ENCODE measurements at regions not wholly inside any gene's neighbourhood (a gene's known extent, or its start where the extent isn't known, plus 50 kb on each side); places are given as distances from the start of the nearest gene placed in this dataset.

DNA sequence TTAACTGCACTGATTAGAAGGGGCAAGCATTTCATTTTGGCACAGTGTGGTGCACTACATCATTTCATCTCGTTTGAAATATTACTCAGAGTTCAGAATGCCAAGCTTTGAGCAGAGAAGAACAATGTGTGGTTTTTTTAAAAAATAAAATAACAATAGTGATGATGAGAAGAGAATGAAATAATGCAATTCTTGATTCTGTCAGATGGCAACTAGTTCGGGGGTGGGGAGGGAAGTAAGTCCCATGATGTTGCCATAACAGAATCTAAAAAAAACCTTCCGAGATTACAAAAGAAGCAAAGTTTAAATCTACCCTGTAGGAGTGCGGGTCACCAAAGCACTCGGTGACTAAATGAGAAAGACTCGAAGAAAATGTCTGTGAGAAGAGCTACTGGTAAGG, 490.4 kb downstream of the NR4A2 start:
- DNase-seq (ENCODE audit: extremely low read depth in 1 of 4, low spot score in 3 of 4) (no peak), ATAC-seq (no peak), FAIRE-seq (no peak)
- H3K27me3 ChIP-seq (ENCODE audit: control insufficient read depth in 2 of 2, insufficient read depth in 2 of 2, low read length in 2 of 2): no peaks in the 10 kb centered on the region
- POLR2A ChIA-PET: no interaction called here
- no TSS peak for BruUV-seq (replicated peaks)
- no peak overlapping the region for H3K4me3 ChIP-seq
- H3K4me2 ChIP-seq (ENCODE audit: insufficient read depth, low read length): no peak overlapping the region
- intact Hi-C loops (cut with micrococcal nuclease): no loop called here
- TF ChIP-seq RBM15 (IDR thresholded peaks at IDR 0.05; ENCODE audit: insufficient read depth, low read length): no peak
- no peak for TF ChIP-seq NR1H2 (CRISPR knock-in tag; IDR thresholded peaks at IDR 0.05)
- no peak for TF ChIP-seq ESRRB (CRISPR knock-in tag; IDR thresholded peaks at IDR 0.05; ENCODE audit: borderline replicate concordance)
- TF ChIP-seq LEF1 (IDR thresholded peaks at IDR 0.05): no peak
- no peak for TF ChIP-seq CEBPB (tag; IDR thresholded peaks at IDR 0.05)
- TF ChIP-seq, protein P1, sequence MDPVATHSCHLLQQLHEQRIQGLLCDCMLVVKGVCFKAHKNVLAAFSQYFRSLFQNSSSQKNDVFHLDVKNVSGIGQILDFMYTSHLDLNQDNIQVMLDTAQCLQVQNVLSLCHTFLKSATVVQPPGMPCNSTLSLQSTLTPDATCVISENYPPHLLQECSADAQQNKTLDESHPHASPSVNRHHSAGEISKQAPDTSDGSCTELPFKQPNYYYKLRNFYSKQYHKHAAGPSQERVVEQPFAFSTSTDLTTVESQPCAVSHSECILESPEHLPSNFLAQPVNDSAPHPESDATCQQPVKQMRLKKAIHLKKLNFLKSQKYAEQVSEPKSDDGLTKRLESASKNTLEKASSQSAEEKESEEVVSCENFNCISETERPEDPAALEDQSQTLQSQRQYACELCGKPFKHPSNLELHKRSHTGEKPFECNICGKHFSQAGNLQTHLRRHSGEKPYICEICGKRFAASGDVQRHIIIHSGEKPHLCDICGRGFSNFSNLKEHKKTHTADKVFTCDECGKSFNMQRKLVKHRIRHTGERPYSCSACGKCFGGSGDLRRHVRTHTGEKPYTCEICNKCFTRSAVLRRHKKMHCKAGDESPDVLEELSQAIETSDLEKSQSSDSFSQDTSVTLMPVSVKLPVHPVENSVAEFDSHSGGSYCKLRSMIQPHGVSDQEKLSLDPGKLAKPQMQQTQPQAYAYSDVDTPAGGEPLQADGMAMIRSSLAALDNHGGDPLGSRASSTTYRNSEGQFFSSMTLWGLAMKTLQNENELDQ (CRISPR knock-in tag; IDR thresholded peaks at IDR 0.05; ENCODE audit: borderline replicate concordance): no peak
- TF ChIP-seq, protein P2, sequence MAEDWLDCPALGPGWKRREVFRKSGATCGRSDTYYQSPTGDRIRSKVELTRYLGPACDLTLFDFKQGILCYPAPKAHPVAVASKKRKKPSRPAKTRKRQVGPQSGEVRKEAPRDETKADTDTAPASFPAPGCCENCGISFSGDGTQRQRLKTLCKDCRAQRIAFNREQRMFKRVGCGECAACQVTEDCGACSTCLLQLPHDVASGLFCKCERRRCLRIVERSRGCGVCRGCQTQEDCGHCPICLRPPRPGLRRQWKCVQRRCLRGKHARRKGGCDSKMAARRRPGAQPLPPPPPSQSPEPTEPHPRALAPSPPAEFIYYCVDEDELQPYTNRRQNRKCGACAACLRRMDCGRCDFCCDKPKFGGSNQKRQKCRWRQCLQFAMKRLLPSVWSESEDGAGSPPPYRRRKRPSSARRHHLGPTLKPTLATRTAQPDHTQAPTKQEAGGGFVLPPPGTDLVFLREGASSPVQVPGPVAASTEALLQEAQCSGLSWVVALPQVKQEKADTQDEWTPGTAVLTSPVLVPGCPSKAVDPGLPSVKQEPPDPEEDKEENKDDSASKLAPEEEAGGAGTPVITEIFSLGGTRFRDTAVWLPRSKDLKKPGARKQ (CRISPR knock-in tag; IDR thresholded peaks at IDR 0.05): no peak
- no peak for TF ChIP-seq CHD2 (IDR thresholded peaks at IDR 0.05; ENCODE audit: low read depth, low read length)
- no peak for TF ChIP-seq ATF7 (IDR thresholded peaks at IDR 0.05)
- no peak overlapping the region for H3K9ac ChIP-seq (ENCODE audit: insufficient read depth in 1 of 2, low read depth in 2 of 2, low read length in 2 of 2)
- no peak overlapping the region for H3K27ac ChIP-seq (ENCODE audit: extremely low read depth, low read depth, low read length)
- no peaks in the 10 kb centered on the region for H3K9me3 ChIP-seq (replicated peaks; ENCODE audit: control insufficient read depth, insufficient read depth, low read depth, low read length)
- H3K9me1 ChIP-seq (ENCODE audit: control insufficient read depth, insufficient read depth, low read length): no peaks in the 10 kb centered on the region
- H3K79me2 ChIP-seq (ENCODE audit: control insufficient read depth, insufficient read depth, low read length): no peaks in the 10 kb centered on the region
- CTCF ChIA-PET (ENCODE audit: low intra/inter-chr PET ratio): no interaction called here
- H4K20me1 ChIP-seq (replicated peaks; ENCODE audit: control insufficient read depth, insufficient read depth, low read length): no peaks in the 10 kb centered on the region
- no peaks in the 10 kb centered on the region for H3K4me1 ChIP-seq (replicated peaks in 1 of 2; ENCODE audit: control insufficient read depth in 2 of 2, insufficient read depth in 2 of 2, low read length in 2 of 2)
- no peaks in the 10 kb centered on the region for H3K36me3 ChIP-seq (ENCODE audit: control insufficient read depth, insufficient read depth, low read length)
- H2AFZ ChIP-seq (ENCODE audit: low read depth, low read length): no peak overlapping the region
- in situ Hi-C loops (cut with MboI): no loop called here
- 2% methylated on average over 6 of the region's 6 CpGs for WGBS (ENCODE audit: insufficient coverage, low coverage, missing lambda C conversion rate)

Data from K562 (cell line).